Activated CD4-positive, alpha-beta T cell treated with anti-CD3 and anti-CD28 coated beads for 36 hours (primary cell): ENCODE measurements at regions not wholly inside any gene's neighbourhood (a gene's known extent, or its start where the extent isn't known, plus 50 kb on each side); places are given as distances from the start of the nearest gene placed in this dataset.
"Not testable (repeated sequence)": the region's sequence is repeated elsewhere in the genome, so short reads cannot be mapped to it uniquely, and the experiment has no call there.

Experiments used
- ATAC-seq: fragments of 200-7000 bp; cut with Tn5 transposase; one replicate; pipeline ENCODE4 v1.10.0; 2021; ENCODE audit warnings: mild to moderate bottlenecking, moderate library complexity
- CTCF ChIA-PET: fragments of 350-600 bp; sonication (Branson Sonifier 250); formaldehyde crosslinking; loops from one replicate; lab custom pipeline; 2021; ENCODE audit warnings: antibody characterized with exemption; lab: Charles Lee
- POLR2A ChIA-PET: fragments of 350-600 bp; sonication (Branson Sonifier 250); formaldehyde crosslinking; loops from one replicate; lab custom pipeline; 2021; ENCODE audit warnings: antibody characterized with exemption, inconsistent platforms; lab: Charles Lee
- DNase-seq: peaks from one replicate; pipeline ENCODE4 v3.0.0-alpha.2; 2020
- H3K27ac Mint-ChIP-seq: one replicate; pipeline ENCODE4 v1.8.0; 2021; ENCODE audit warnings: mixed read lengths
- H3K27me3 Mint-ChIP-seq: one replicate; pipeline ENCODE4 v1.8.0; 2021; ENCODE audit warnings: mixed read lengths
- H3K36me3 Mint-ChIP-seq: one replicate; pipeline ENCODE4 v1.8.0; 2021; ENCODE audit warnings: low read depth, mixed read lengths
- H3K4me1 Mint-ChIP-seq: one replicate; pipeline ENCODE4 v1.8.0; 2021; ENCODE audit warnings: mixed read lengths
- H3K4me3 Mint-ChIP-seq: one replicate; pipeline ENCODE4 v1.8.0; 2021; ENCODE audit warnings: mild to moderate bottlenecking, moderate library complexity, mixed read lengths
- H3K9me3 Mint-ChIP-seq: one replicate; pipeline ENCODE4 v1.8.0; 2021; ENCODE audit warnings: low read depth, mixed read lengths
- intact Hi-C, 2 experiments: fragments of 100-400 bp; cut with DNase I in 1 of 2; cut with micrococcal nuclease in 1 of 2; formaldehyde crosslinking; loops; one replicate each; pipeline versions ENCODE4 v1.14.2 to v1.15.1; 2022 to 2024; cut with DNase I, micrococcal nuclease

DNA sequence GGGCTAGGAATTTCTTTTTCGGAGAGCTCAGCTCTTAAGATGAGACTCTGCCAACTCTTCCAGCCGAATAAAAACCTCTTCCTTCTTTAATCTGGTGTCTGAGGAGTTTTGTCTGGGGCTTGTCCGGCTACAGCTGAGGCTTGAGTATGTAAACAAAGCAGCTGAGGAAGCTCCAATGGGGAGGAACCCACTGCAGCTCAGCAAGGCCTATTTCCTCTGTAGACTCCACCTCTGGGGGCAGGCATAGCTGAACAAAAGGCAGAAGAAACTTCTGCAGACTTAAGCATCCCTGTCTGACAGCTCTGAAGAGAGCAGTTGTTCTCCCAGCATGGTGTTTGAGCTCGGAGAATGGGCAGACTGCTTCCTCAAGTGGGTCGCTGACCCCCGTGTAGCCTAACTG is 838.7 kb downstream of the CCDC85A start:
- CTCF ChIA-PET, result no interaction called here
- Mint-ChIP-seq H3K4me1 (no peaks in the 10 kb centered on the region), H3K27me3 (no peaks in the 10 kb centered on the region), H3K36me3 (no peaks in the 10 kb centered on the region), H3K4me3 (no peak overlapping the region), H3K27ac (no peak overlapping the region), H3K9me3 (peaks cover 14% of the 10 kb centered on the region)
- intact Hi-C loops, result no loop called here
- DNase-seq (no peak), ATAC-seq (no peak)
- POLR2A ChIA-PET, result no interaction called here

DNA sequence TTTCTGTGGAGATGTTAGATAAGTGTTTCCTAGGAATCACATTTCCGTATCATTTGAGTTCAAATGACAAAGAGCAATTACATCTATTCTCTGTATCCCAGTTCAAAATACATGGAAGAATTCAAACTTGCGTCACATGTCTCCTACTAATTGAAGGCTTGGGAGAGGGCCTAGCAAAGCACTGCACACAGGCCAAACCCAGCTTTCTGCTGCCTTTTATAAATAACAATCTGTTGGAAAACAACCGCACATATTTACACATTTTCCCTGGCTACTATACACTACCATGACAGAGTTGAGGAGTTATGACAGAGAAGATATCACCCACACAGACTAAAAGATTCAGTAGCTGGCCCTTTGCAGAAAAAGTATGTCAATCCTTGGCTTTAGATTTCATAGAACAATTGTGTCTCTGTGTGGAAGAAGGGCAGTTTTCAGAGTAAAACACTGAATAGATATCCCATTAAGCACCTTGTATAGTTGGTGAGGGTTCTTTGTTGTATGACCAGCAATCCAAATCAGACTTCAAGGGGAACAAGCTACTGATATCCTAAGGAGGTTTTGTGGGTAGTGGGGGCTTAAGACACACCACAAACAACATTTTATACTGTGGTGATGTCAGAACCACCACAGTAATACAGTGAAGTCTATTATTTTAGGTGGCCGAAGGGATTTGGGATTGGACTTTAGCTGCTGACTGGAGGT is 861.3 kb downstream of the CCDC85A start:
- Mint-ChIP-seq H3K36me3 (no peaks in the 10 kb centered on the region), H3K9me3 (peaks cover 2% of the 10 kb centered on the region), H3K27ac (no peak overlapping the region), H3K4me3 (no peak overlapping the region), H3K27me3 (no peaks in the 10 kb centered on the region), H3K4me1 (no peaks in the 10 kb centered on the region)
- no peak for DNase-seq
- CTCF ChIA-PET, result no interaction called here
- ATAC-seq, result no peak
- POLR2A ChIA-PET, result no interaction called here
- intact Hi-C loops, result no loop called here

DNA sequence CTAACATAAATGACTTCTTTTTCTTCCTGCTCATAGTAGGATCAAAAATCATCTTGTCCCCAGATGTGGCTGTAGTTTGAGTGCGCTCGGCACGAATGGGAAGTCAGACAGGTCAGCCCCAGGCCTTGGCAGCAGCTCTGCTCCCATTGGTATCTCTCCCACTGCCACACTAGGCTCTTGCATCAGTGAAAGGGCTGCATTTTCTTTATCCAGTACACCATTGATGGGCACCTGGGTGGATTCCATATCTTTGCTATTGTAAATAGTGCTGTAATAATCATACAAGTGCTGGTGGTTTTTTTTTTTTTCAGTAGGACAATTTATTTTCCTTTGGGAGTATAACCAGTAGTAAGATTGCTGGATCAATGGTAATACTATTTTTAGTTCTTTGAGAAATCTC is 865.5 kb downstream of the CCDC85A start:
- intact Hi-C loops, result no loop called here
- POLR2A ChIA-PET, result no interaction called here
- DNase-seq (no peak), ATAC-seq (no peak)
- H3K9me3 Mint-ChIP-seq, result no peaks in the 10 kb centered on the region
- H3K4me1 Mint-ChIP-seq, result no peaks in the 10 kb centered on the region
- no peaks in the 10 kb centered on the region for H3K36me3 Mint-ChIP-seq
- H3K27ac Mint-ChIP-seq, result no peak overlapping the region
- no peaks in the 10 kb centered on the region for H3K27me3 Mint-ChIP-seq
- no peak overlapping the region for H3K4me3 Mint-ChIP-seq
- CTCF ChIA-PET, result no interaction called here

DNA sequence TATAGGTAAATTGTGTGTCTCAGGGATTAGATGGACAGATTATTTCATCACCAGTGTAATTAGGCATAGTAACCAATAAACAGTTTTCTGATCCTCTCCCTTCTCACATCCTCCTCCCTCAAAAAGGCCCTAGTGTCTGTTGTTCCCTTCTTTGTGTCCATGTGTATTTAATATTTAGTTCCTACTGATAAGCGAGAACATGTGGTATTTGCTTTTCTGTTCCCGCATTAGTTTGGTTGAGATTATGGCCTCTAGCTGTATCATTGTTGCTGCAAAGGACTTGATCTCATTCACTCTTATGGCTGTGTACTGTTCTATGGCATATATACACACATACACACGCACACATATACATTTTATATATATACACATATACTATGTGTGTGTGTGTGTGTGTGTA is 866.2 kb downstream of the CCDC85A start:
- ChIA-PET CTCF (no interaction called here), POLR2A (no interaction called here)
- no peaks in the 10 kb centered on the region for H3K4me1 Mint-ChIP-seq

DNA sequence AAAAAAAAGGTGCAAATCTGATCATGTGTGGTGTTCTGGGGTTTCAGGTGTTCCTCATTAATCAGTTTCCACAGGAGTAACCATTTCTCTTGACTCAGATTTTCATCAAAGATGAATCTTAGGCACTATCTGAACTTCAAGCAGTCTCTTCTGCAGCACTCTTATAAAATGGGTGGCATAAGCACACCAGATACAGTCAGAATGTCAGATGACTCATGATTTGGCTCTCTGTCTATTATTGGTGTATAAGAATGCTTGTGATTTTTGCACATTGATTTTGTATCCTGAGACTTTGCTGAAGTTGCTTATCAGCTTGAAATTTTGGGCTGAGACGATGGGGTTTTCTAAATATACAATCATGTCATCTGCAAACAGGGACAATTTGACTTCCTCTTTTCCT is 882.5 kb downstream of the CCDC85A start:
- intact Hi-C loops, ATAC-seq, H3K4me3 Mint-ChIP-seq, H3K27ac Mint-ChIP-seq, CTCF ChIA-PET, POLR2A ChIA-PET, H3K36me3 Mint-ChIP-seq, H3K27me3 Mint-ChIP-seq, H3K9me3 Mint-ChIP-seq, DNase-seq, H3K4me1 Mint-ChIP-seq: not testable (repeated sequence)

More for the DNA sequence above, 866.2 kb downstream of the CCDC85A start:
- ATAC-seq, result no peak
- Mint-ChIP-seq H3K9me3 (peaks cover under 1% of the 10 kb centered on the region), H3K27me3 (no peaks in the 10 kb centered on the region), H3K27ac (no peak overlapping the region), H3K36me3 (no peaks in the 10 kb centered on the region), H3K4me3 (no peak overlapping the region)
- no peak for DNase-seq
- intact Hi-C loops, result no loop called here

DNA sequence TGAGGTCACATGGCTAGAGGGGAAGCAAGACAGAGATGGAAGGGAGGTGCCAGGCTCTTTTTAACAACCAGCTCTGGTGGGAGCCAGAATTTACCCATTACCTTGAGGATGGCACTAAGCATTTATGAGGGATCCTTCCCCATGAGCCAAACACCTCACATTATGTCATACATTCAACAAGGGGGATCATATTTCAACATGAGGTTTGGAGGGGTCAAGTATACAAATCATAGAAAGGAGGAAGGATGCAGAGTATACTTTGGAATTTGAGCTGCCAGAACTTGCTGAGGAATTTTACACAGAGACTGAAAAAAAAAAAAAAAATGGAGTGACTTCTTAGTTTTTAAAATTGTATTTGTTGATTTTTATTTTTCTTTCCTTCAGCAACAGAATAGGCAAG is 891.4 kb downstream of the CCDC85A start:
- Mint-ChIP-seq H3K27ac (no peak overlapping the region), H3K27me3 (no peaks in the 10 kb centered on the region), H3K36me3 (no peaks in the 10 kb centered on the region), H3K4me3 (no peak overlapping the region), H3K9me3 (peaks cover 9% of the 10 kb centered on the region), H3K4me1 (no peaks in the 10 kb centered on the region)
- no peak for DNase-seq
- ChIA-PET CTCF (no interaction called here), POLR2A (no interaction called here)
- intact Hi-C loops, result no loop called here
- ATAC-seq, result no peak

DNA sequence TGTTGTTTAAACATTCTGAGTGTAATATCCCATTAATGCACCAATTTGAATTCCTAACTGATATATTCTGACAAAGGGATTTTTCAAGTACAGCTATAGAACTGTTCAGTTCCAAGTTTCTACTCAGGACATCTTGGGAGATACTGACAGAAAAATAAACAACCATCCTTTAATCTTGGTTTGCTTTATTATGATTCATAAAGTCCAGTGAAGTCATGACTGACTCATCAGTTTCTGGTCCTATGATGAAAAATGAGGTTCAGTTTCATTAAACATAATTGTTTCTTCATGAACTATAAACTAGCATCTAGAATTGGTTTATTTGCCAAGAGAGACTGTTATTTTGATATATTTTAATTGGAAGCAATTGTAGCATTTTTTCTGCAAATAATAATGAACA is 896.2 kb downstream of the CCDC85A start:
- Mint-ChIP-seq H3K27me3 (no peaks in the 10 kb centered on the region), H3K4me1 (no peaks in the 10 kb centered on the region), H3K36me3 (no peaks in the 10 kb centered on the region), H3K9me3 (peaks cover 8% of the 10 kb centered on the region), H3K4me3 (no peak overlapping the region), H3K27ac (no peak overlapping the region)
- no peak for ATAC-seq
- DNase-seq, result no peak
- ChIA-PET POLR2A (no interaction called here), CTCF (no interaction called here)
- intact Hi-C loops, result no loop called here

DNA sequence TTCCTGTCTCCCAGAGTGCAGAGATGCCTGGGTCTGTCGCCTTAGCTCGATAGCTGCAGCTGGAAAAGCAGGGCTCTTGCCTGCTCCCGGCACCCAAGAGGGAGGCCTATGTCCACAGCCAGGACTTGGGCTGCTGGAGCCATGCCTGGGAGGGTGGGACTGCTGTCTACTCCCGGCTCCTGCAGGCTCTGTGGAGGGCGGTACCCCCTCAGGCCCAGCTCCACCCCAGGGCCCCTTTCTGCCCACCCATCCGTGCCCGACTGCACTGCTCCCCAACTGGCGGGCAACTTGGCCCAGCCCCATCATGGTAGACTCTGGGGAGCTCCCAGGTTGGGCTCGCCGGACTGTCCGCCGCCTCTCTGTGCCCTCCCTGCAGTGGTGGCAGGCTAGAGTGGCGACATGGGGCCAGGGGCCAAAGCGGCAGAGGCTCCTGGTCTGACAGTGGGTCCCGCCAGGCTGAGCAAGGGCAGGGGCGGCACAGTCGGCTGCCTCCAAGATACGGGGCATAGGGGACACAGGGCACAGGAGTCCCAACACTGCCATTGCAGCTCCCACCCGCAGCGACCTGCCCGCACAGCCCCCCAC is 901.0 kb downstream of the CCDC85A start:
- ChIA-PET CTCF (no interaction called here), POLR2A (no interaction called here)
- Mint-ChIP-seq H3K27me3 (no peaks in the 10 kb centered on the region), H3K4me1 (no peaks in the 10 kb centered on the region), H3K36me3 (no peaks in the 10 kb centered on the region), H3K27ac (no peak overlapping the region), H3K4me3 (no peak overlapping the region), H3K9me3 (peaks cover 13% of the 10 kb centered on the region)
- no peak for DNase-seq
- intact Hi-C loops, result no loop called here
- ATAC-seq, result no peak

DNA sequence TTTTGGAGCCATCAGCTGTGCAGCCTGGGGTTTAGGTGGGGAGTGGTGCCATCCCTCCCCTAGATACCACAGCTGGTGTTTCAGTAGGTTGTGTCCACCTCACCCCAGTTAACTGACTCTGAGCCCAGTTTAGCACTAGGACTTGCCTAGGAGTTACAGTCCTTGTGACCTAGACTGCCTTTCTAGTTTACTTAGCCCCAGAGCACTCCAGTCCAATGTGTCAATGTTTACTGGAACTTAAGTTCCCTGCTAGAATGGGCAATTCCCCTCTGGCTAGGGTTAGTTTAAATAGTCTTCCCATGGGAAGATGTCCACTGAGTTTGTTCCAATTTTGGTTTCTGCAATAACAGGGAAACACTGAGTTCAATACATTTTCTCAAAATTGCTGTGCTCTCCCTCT is 909.2 kb downstream of the CCDC85A start:
- Mint-ChIP-seq H3K36me3 (no peaks in the 10 kb centered on the region), H3K4me3 (no peak overlapping the region), H3K27ac (no peak overlapping the region), H3K9me3 (peaks cover 7% of the 10 kb centered on the region), H3K27me3 (no peaks in the 10 kb centered on the region), H3K4me1 (no peaks in the 10 kb centered on the region)
- POLR2A ChIA-PET, result no interaction called here
- intact Hi-C loops, result no loop called here
- CTCF ChIA-PET, result no interaction called here
- no peak for DNase-seq
- ATAC-seq, result no peak

DNA sequence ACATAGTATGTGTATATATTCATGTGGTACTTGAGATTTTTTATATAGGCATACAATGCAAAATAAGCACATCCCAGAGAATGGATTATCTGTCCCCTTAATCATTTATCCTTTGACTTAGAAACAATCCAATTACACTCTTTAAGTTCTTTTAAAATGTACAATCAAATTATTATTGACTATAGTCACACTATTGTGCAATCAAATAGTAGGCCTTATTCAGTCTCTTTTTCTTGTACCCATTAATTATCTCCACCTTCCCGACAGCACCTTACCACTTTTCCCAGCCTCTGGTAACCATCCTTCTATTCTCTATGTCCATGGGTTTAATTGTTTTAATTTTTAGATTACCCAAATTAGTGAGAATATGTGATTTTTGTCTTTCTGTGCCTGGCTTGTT is 914.1 kb downstream of the CCDC85A start:
- no peak for DNase-seq
- Mint-ChIP-seq H3K27ac (no peak overlapping the region), H3K27me3 (no peaks in the 10 kb centered on the region), H3K9me3 (peaks cover 19% of the 10 kb centered on the region), H3K36me3 (no peaks in the 10 kb centered on the region), H3K4me3 (no peak overlapping the region), H3K4me1 (no peaks in the 10 kb centered on the region)
- ChIA-PET CTCF (no interaction called here), POLR2A (no interaction called here)
- intact Hi-C loops, result no loop called here
- ATAC-seq, result no peak

DNA sequence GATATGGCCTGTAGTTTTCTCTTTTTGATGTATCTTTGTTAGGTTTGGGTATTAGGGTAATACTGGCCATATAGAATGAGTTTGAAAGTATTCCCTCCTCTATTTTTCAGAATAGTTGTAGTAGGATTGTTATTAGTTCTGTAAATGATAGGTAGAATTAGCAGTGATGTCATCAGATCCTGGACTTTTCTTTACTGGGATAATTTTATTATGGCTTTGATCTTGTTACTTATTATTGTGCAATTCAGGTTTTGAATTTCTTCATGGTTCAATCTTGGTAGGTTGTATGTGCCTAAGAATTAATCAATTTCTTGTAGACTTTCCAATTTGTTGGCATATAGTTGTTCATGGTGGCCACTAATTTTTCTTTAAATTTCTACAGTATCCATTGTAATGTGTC is 916.6 kb downstream of the CCDC85A start:
- ChIA-PET CTCF (no interaction called here), POLR2A (no interaction called here)
- intact Hi-C loops, result no loop called here
- H3K4me3 Mint-ChIP-seq, result no peak overlapping the region
- H3K27ac Mint-ChIP-seq, result no peak overlapping the region
- DNase-seq (no peak), ATAC-seq (no peak)
- peaks cover 23% of the 10 kb centered on the region for H3K9me3 Mint-ChIP-seq
- H3K36me3 Mint-ChIP-seq, result no peaks in the 10 kb centered on the region
- H3K27me3 Mint-ChIP-seq, result no peaks in the 10 kb centered on the region
- no peaks in the 10 kb centered on the region for H3K4me1 Mint-ChIP-seq

DNA sequence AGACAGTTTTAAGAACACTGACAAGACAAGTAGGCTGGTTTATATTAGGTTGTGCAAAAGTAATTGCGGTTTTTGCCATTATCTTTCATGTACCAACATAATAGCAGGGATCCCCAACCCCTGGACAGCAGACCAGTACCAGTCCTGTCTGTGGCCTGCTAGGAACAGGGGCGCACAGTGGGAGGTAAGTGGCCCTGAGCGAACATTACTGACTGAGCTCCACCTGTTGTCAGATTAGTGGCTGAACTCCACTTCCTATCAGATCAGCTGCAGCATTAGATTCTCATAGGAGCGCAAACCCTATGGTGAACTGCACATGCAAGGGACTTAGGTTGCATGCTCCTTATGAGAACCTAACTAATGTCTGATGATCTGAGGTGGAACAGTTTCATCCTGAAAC is 921.9 kb downstream of the CCDC85A start:
- ChIA-PET POLR2A (no interaction called here), CTCF (no interaction called here)
- H3K4me1 Mint-ChIP-seq, result no peaks in the 10 kb centered on the region
- no peak overlapping the region for H3K27ac Mint-ChIP-seq
- H3K9me3 Mint-ChIP-seq, result peaks cover 17% of the 10 kb centered on the region
- ATAC-seq (no peak), DNase-seq (no peak)
- intact Hi-C loops, result no loop called here
- H3K36me3 Mint-ChIP-seq, result no peaks in the 10 kb centered on the region
- H3K27me3 Mint-ChIP-seq, result no peaks in the 10 kb centered on the region
- no peak overlapping the region for H3K4me3 Mint-ChIP-seq
